Smooth muscle cell (in vitro differentiated cells): ENCODE measurements at regions not wholly inside any gene's neighbourhood (a gene's known extent, or its start where the extent isn't known, plus 50 kb on each side); places are given as distances from the start of the nearest gene placed in this dataset.

Experiments
- DNase-seq: peaks from one replicate; lab custom pipeline; 2025; ENCODE audit not compliant: unreplicated experiment; lab: John Stamatoyannopoulos, UW
- H2AFZ ChIP-seq: fragments of 200-600 bp; sonication (generic); 2 replicates; pipeline ENCODE4 v1.6.0; 2016; ENCODE audit warnings: antibody characterized with exemption, low read depth, mild to moderate bottlenecking
- H3F3A ChIP-seq: fragments of 200-600 bp; sonication (generic); 2 replicates; pipeline ENCODE4 v1.6.0; 2017; ENCODE audit warnings: antibody characterized with exemption, low read depth
- H3K27ac ChIP-seq: fragments of 200-600 bp; sonication (generic); 2 replicates; pipeline ENCODE4 v1.5.1; 2016; ENCODE audit warnings: low read depth, mild to moderate bottlenecking
- H3K27me3 ChIP-seq: fragments of 200-600 bp; sonication (generic); 2 replicates; pipeline ENCODE4 v1.6.1; 2016; ENCODE audit warnings: low read depth, mild to moderate bottlenecking
- H3K36me3 ChIP-seq: fragments of 200-600 bp; sonication (generic); 2 replicates; pipeline ENCODE4 v1.5.1; 2016; ENCODE audit warnings: low read depth
- H3K4me1 ChIP-seq: fragments of 200-600 bp; sonication (generic); 2 replicates; pipeline ENCODE4 v1.5.1; 2016; ENCODE audit warnings: low read depth
- H3K4me2 ChIP-seq: fragments of 200-600 bp; sonication (generic); 2 replicates; pipeline ENCODE4 v1.6.0; 2016; ENCODE audit warnings: mild to moderate bottlenecking
- H3K4me3 ChIP-seq: fragments of 200-600 bp; sonication (generic); 2 replicates; pipeline ENCODE4 v1.5.1; 2016; ENCODE audit warnings: mild to moderate bottlenecking
- H3K79me2 ChIP-seq: fragments of 200-600 bp; sonication (generic); 2 replicates; pipeline ENCODE4 v1.6.0; 2016; ENCODE audit warnings: low read depth, mild to moderate bottlenecking
- H3K9ac ChIP-seq: fragments of 200-600 bp; sonication (generic); 2 replicates; pipeline ENCODE4 v1.6.0; 2016; ENCODE audit warnings: low read depth
- H3K9me3 ChIP-seq: fragments of 200-600 bp; sonication (generic); replicated peaks from 2 replicates; pipeline ENCODE4 v1.5.1; 2016; ENCODE audit warnings: low read depth
- H4K20me1 ChIP-seq: fragments of 200-600 bp; sonication (generic); 2 replicates; pipeline ENCODE4 v1.6.0; 2016; ENCODE audit warnings: low read depth
- CTCF ChIP-seq: fragments of 200-600 bp; sonication (generic); IDR thresholded peaks from 2 replicates; pipeline ENCODE4 v1.5.1; 2017; ENCODE audit warnings: borderline replicate concordance, mild to moderate bottlenecking, antibody characterized with exemption; ENCODE audit not compliant: insufficient read depth, poor library complexity, severe bottlenecking
- WGBS: methylation state at CpG from one replicate; pipeline ENCODE4 v1.1.7; 2016; ENCODE audit warnings: low lambda C conversion rate; 5-methylcytosine and 5-hydroxymethylcytosine counted together

GRCh38 chr15:46275701-46276100 lies 640.9 kb downstream of the SQOR start:
- Histone ChIP-seq H3K4me3 (no peak overlapping the region), H3K36me3 (no peaks in the 10 kb centered on the region), H3K9ac (no peak overlapping the region), H3F3A (no peaks in the 10 kb centered on the region), H2AFZ (no peak overlapping the region), H3K79me2 (no peaks in the 10 kb centered on the region), H3K27ac (no peak overlapping the region), H3K9me3 (no peaks in the 10 kb centered on the region), H3K4me2 (no peak overlapping the region), H3K27me3 (no peaks in the 10 kb centered on the region), H4K20me1 (no peaks in the 10 kb centered on the region), H3K4me1 (no peaks in the 10 kb centered on the region)
- DNase-seq = no peak
- no peak for TF ChIP-seq CTCF
- 96% methylated on average over 1 of the region's 1 CpG for WGBS

GRCh38 chr15:46277451-46277850 lies 642.6 kb downstream of the SQOR start:
- Histone ChIP-seq H4K20me1 (no peaks in the 10 kb centered on the region), H3K36me3 (no peaks in the 10 kb centered on the region), H3K4me1 (no peaks in the 10 kb centered on the region), H3K9ac (no peak overlapping the region), H3K27ac (no peak overlapping the region), H3K4me2 (no peak overlapping the region), H2AFZ (no peak overlapping the region), H3K27me3 (no peaks in the 10 kb centered on the region), H3F3A (no peaks in the 10 kb centered on the region), H3K4me3 (no peak overlapping the region), H3K9me3 (no peaks in the 10 kb centered on the region), H3K79me2 (no peaks in the 10 kb centered on the region)
- DNase-seq = no peak
- no peak for TF ChIP-seq CTCF

- no peak overlapping the region for H3K4me3 ChIP-seq
- no peak overlapping the region for H3K27ac ChIP-seq
- H3K36me3 ChIP-seq = no peaks in the 10 kb centered on the region
- no peak for DNase-seq
- H2AFZ ChIP-seq = no peak overlapping the region
- WGBS = 94% methylated on average over 5 of the region's 5 CpGs
- H4K20me1 ChIP-seq = no peaks in the 10 kb centered on the region
- no peaks in the 10 kb centered on the region for H3K4me1 ChIP-seq
- no peak overlapping the region for H3K9ac ChIP-seq
- H3K9me3 ChIP-seq = no peaks in the 10 kb centered on the region
- TF ChIP-seq CTCF = no peak
- H3K79me2 ChIP-seq = no peaks in the 10 kb centered on the region
- H3K4me2 ChIP-seq = no peak overlapping the region
- H3K27me3 ChIP-seq = no peaks in the 10 kb centered on the region
- H3F3A ChIP-seq = no peaks in the 10 kb centered on the region
These were observed 643.2 kb downstream of the SQOR start for GRCh38 chr15:46278062-46278461.

- H3K4me1 ChIP-seq = no peaks in the 10 kb centered on the region
- H3K27ac ChIP-seq = no peak overlapping the region
- no peaks in the 10 kb centered on the region for H3K79me2 ChIP-seq
- H4K20me1 ChIP-seq = no peaks in the 10 kb centered on the region
- no peaks in the 10 kb centered on the region for H3F3A ChIP-seq
- WGBS = 91% methylated on average over 5 of the region's 5 CpGs
- H2AFZ ChIP-seq = no peak overlapping the region
- no peak for TF ChIP-seq CTCF
- H3K36me3 ChIP-seq = no peaks in the 10 kb centered on the region
- no peaks in the 10 kb centered on the region for H3K27me3 ChIP-seq
- DNase-seq = no peak
- no peak overlapping the region for H3K4me3 ChIP-seq
- H3K4me2 ChIP-seq = no peak overlapping the region
- H3K9ac ChIP-seq = no peak overlapping the region
- no peaks in the 10 kb centered on the region for H3K9me3 ChIP-seq
These were observed 643.8 kb downstream of the SQOR start for GRCh38 chr15:46278486-46279090.
